ENCODE measurements at regions not wholly inside any gene's neighbourhood (a gene's known extent, or its start where the extent isn't known, plus 50 kb on each side); places are given as distances from the start of the nearest gene placed in this dataset.
"Not testable (repeated sequence)": the region's sequence is repeated elsewhere in the genome, so short reads cannot be mapped to it uniquely, and the experiment has no call there.

DNA sequence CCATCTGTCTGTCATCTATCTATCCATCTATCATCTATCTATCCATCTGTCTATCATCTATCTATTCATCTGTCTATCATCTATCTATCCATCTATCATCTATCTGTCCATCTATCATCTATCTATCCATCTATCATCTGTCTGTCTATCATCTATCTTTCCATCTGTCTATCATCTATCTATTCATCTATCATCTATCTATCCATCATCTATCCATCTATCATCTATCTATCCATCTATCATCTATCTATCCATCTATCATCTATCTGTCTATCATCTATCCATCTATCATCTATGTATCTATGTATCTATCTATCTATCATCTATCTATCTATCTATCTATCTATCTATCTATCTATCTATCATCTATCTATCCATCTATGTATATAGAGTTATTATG is 671.6 kb downstream of the UTRN start:
- DNase-seq (ENCODE audit: low read depth) = not testable (repeated sequence)

DNA sequence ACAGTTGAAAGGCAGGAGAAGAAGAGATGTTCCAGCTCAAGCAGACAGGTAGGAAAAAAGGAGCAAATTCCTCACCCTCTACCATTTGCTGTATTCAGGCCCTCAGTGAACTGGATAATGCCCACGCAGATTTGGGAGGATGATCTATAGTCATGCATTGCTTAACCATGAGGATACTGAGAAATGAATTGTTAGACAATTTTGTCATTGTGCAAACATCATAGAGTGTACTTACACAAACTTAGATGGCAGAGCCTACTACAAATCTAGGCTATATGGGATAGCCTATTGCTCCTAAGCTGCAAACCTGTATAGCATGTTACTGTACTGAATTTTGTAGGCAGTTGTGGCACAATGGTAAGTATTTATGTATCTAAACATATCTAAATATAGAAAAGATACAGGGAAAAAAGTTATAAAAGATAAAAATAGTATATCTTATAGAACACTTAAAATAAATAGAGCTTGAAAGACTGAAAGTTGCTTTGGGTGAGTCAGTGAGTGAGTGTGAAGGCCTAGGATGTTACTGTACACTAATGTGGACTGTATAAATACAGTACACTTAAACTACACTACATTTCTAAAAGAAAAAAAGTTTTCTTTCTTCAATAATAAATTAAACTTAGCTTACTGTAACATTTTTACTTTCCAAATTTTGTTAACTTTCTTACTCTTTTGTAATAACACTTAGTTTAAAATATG is 672.3 kb downstream of the UTRN start:
- no peak for DNase-seq (ENCODE audit: low read depth)

DNA sequence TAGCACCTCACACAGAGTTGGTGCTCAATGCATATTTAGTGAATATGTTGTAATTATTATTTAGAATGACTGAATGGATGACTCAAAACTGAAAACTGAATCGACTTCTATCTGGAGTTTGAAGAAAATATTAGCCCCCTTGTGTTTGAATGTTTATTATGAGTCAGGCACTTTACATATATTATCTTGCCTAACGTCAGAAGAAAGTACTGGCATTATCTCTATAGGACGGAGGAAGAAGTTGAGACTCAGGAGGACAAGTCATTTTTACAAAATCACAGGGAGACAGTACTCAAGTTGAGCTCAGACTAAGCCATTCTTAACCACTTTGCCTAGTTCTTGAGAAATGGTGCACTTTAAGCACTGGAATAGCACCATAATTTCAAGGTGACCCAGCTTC is 684.0 kb downstream of the UTRN start:
- no peak for DNase-seq (ENCODE audit: low read depth)

GRCh38 chr6:144969602-144970272 is 684.6 kb downstream of the UTRN start:
- DNase-seq (ENCODE audit: low read depth) = no peak

- DNase-seq (ENCODE audit: low read depth) = not testable (repeated sequence)
Observed at GRCh38 chr6:144977250-144977864, 692.2 kb downstream of the UTRN start.

- no peak for DNase-seq (ENCODE audit: low read depth)
Observed at GRCh38 chr6:144978208-144978607, 693.1 kb downstream of the UTRN start.

DNA sequence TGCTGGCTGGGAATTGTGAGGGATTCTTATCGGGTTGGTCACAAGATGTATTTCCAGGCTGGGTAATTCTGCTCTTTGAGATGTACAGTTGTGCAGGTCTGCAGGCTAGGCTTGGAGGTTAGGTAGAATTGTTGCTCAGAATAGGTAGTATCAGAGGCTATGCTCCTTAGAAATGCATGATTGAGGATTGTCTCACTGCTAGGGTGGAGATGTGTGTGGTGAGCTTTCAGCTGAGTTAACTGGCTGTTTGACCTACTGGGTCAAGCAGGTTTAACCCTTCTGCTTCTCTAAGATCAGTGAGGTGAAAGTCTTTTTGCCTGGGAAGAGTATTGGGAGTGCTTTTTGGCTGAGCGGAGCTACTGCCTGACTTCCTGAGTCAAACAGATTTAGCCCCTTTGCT is 701.1 kb downstream of the UTRN start:
- DNase-seq (ENCODE audit: low read depth) = no peak

GRCh38 chr6:144989319-144990107 is 704.4 kb downstream of the UTRN start:
- DNase-seq (ENCODE audit: low read depth) = no peak

DNA sequence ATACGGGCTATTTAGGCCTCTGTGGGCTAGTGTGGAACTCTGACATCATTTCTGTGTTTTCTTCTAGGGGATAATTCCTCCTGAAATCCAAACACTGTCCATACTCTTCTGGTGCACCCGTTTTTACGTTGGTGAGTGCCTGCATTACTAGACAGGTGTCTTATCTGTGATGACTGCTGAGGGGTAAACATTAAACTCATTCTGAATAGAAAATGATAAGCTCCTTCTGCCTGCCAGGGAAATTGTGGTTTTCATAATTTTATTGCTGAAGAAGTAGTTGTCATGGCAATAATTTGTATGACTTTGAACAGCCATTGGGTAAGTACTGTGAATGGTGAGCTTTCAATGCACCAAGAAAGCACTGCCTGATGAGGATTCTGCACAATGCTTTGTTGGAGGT is 705.6 kb downstream of the UTRN start:
- no peak for DNase-seq (ENCODE audit: low read depth)

- no peak for DNase-seq (ENCODE audit: low read depth)
Observed at GRCh38 chr6:144993870-144994269, 708.7 kb downstream of the UTRN start.

DNA sequence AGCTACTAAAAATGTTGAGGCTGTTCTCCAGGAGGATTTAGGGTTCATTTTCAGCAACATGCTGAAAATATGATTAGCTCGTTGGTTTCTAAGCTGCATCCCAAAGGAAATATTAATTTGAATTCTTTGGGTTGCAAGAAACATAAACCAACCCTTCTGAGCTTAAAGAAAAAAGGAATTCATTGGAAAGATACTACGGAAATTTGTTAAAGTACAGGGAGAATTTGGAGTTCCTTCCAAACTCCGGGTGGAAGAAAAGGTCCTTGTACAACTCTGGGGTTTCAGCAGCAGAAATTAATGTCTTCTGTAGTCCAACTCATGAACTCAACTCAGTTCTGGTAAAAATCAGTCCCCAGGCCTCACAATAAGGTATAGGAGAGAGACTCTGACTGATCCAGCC is 712.9 kb downstream of the UTRN start:
- no peak for DNase-seq (ENCODE audit: low read depth)

GRCh38 chr6:144999127-144999526 is 714.0 kb downstream of the UTRN start:
- DNase-seq (ENCODE audit: low read depth) = no peak

GRCh38 chr6:145003145-145003544 is 718.0 kb downstream of the UTRN start:
- no peak for DNase-seq (ENCODE audit: low read depth)

GRCh38 chr6:145006914-145007313 is 721.8 kb downstream of the UTRN start:
- DNase-seq (ENCODE audit: low read depth) = no peak

DNA sequence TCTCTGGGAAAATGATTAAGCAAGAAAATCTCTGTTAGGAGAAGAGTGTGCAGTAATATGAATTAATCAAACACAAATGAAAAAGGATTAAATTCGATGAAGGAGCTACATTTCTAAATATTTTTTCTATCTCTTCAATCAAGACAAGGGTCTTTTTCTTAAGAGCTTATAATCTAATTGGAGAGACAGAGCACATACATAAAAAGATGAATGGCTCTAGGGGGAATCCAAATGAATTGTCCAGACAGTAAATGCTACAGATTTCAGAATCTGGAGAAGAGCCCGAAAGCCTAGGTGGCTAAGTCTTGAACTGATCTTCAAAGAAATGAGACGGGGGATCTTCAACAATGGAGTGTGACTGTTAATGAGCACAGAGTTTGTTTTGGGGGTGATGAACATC is 723.6 kb downstream of the UTRN start:
- DNase-seq (ENCODE audit: low read depth) = no peak

DNA sequence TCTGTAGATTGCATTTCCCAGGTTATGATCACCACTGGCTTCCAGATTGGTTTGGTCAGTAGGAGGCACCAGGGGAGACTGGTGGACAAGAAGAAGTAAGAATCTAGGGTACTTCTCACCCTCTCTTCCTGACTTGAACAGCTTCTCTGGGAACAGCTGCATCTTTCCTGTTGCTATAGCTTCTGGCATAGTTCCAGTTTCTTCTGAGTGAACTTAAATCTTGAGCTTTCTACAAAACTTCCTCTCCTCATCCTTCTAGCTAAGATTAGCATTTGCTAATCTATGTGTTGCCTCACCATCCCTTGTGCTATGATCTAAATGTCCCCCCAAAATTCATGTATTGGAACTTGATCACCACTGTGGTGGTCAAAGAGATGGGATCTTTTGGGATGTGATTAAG is 724.6 kb downstream of the UTRN start:
- no peak for DNase-seq (ENCODE audit: low read depth)

DNA sequence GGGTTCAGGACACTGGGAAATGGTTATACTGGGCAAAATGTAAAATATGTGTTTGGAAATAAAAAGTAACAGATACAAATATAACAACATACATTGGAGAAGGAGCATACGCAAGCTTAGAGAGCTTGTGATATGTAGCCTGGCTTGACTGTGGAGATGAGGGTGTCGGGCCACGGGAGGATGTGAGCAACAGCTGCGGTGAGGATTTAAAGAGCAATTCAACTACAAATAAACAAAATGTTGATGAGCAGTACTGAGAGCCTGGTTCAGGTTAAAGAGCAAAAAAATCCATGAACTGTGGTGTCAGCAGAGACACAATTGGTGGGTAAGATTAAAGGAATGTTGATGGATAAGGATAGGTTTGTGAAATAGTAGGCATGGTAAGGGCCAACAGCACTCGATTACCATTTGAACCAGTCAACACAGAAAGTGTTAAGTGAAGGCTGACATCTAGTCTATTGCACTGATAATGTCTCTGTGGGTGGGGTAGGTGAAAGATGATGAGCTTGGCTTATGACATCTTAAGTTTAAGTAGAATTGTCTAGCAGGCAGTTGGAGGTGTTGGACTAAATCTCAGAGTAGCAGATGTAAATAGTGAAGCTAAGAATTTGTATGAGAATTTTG is 723.2 kb downstream of the EPM2A start:
- no peak for DNase-seq (ENCODE audit: low read depth)

GRCh38 chr6:145015739-145016558 is 719.4 kb downstream of the EPM2A start:
- no peak for DNase-seq (ENCODE audit: low read depth)

GRCh38 chr6:145017051-145017450 is 718.3 kb downstream of the EPM2A start:
- DNase-seq (ENCODE audit: low read depth) = no peak

GRCh38 chr6:145017516-145017915 is 717.8 kb downstream of the EPM2A start:
- no peak for DNase-seq (ENCODE audit: low read depth)

DNA sequence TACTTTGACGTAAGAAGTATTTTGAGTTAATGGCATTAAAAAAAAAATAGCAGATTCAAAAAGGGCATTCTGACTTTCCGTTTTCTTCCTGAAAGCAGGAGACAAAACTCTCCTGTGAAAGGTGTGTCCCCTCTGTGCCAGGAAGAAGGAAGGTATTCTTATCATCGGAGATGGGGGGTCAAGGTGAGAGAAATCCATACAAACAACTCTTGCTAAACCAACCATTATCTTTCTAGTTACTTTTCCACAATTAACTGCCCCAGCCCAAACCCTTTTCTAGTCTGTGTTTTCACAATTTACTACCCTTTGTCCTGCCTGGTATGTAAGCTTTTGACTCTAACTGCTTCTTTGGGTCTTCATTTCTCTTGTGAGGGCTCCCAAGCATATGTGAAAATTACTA is 717.3 kb downstream of the EPM2A start:
- DNase-seq (ENCODE audit: low read depth) = no peak

All from activated gamma-delta T cell treated with anti-CD3 and anti-CD28 coated beads, Interleukin-2, amount 50 U/mL, for 16 hours (primary cell).